GM21619 (cell line): ENCODE measurements at regions not wholly inside any gene's neighbourhood (a gene's known extent, or its start where the extent isn't known, plus 50 kb on each side); places are given as distances from the start of the nearest gene placed in this dataset.
"Not testable (repeated sequence)": the region's sequence is repeated elsewhere in the genome, so short reads cannot be mapped to it uniquely, and the experiment has no call there.

ENCODE experiments used
- ATAC-seq: cut with Tn5 transposase; IDR thresholded peaks from one replicate; pipeline ENCODE4 v1.9.1; 2021; ENCODE audit not compliant: unreplicated experiment

DNA sequence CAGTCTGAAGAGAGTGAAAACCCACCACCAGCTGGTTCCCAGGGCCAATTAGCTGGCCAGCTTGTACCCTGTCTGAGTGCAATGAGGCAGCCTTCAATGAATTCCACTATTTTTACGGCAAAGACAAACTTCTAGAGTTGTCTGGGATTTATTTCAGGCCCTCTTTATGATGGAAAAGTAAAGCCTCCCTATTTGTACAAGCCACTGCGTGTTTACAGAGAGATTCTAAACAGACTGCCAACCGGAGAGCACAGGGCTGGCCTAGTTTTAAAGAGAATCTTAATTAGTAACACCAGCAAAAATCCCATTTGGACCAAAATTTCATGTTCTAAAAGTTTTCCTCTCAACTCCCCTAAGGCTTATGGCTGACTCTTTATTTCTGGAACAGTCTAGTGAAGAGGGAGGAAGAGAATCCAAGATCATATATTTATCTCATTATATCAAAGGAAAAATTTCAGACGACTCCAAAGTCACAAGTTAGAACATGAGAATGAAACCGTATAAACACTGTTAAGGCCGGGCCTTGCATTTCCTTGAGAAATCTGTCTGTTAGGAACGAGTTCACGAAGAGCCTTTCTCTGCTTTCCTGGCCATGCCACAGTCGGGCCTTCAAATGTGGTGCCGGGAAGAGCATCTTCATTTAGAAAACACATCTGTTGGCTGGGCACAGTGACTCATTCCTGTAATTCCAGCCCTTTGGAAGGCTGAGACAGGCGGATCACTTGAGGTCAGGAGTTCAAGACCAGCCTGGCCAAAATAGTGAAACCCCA, 724.6 kb upstream of the NRP1 start:
- no peak for ATAC-seq

DNA sequence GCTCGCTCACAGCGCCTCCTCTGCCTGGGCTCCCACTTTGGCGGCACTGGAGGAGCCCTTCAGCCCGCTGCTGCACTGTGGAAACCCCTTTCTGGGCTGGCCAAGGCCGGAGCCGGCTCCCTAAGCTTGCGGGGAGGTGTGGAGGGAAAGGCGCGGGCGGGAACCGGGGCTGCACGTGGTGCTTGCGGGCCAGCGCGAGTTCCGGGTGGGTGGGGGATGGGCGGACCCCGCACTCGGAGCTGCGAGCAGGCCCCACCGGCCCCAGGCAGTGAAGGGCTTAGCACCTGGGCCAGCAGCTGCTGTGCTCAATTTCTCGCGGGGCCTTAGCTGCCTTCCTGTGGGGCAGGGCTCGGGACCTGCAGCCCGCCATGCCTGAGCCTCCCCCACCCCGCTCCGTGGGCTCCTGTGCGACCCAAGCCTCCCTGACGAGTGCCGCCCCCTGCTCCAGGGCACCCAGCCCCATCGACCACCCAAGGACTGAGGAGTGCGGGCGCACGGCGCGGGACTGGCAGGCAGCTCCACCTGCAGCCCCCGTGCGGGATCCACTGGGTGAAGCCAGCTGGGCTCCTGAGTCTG, 721.0 kb upstream of the NRP1 start:
- not testable (repeated sequence) for ATAC-seq

DNA sequence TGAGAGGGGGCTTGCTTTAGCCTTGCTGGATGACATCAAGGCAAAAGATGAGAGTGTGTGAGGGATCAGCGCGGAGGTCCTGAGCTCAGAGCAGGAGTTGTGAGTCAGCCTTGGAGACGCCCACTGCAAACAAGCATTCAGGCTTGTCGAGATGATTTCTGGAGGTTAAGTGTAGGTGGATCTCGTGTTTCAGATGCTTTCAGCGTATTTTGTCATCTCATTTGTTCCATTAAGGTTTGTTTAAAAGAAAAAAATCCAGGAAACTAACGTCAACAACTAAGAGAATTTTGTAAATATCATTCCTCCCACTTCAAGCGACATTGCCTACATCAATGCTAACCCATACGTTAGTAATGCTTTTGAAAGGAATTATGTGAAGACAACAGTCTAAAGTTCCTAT, 715.4 kb upstream of the NRP1 start:
- no peak for ATAC-seq

DNA sequence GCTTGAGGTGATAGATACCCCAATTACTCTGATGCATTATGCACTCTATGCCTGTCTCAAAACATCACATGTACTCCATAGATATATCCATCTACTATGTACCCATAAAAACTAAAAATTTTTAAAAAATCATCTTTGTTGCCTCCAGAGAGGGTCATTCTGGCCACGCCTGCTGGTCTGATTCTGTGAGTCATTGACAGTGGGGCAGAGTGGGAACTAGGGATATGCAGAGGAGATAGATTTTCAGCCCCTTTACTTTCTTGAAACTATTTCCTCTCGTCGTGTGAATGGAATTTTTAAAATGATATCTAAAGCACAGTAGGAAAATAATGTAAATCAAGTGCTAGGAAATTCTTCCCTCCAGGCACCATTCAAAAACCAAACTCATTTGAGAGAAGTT, 715.0 kb upstream of the NRP1 start:
- ATAC-seq, result no peak

DNA sequence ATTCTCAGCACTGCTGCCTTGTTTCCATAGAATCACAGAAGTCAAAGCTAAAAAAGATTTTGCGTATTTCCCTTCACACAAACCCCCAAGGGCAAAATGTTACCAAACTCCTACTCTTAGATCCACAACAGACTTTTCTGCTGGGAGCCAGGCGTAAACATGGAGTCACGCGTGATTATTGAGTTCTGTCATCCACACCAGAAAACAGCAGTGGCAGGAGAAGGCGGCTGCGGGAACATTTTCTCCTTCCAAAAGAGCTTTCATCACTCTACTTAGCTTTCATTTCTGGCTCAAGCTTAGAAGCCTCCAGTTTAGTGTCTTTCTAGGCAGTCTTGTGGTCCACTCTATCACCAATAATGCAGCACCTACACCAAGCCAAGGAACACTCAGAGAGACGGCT, 712.9 kb upstream of the NRP1 start:
- no peak for ATAC-seq

DNA sequence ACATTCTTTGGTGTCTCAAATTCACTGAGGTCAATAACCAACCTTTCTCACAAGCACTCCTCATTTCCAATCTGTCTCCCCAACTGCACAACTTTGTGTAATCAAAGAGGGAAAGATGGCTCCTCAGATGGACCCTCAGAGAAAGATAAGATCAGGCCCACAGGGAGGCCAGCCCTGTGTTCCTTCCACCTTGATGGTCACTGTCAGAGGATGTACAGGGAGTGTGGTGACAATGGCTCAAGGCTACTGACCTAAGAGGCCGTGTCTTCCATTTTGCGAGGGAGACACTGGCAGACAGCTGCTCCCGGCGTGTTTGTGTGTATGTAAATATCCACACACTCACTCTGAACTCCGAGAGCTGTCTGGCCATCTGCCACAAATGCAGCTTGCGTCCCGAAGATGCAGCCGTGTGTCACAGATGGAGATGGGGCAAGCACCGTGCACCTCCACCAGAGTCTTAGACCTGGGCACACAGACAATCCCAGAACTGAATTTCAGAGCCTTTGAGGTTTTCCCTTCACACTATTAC, 712.1 kb upstream of the NRP1 start:
- no peak for ATAC-seq

DNA sequence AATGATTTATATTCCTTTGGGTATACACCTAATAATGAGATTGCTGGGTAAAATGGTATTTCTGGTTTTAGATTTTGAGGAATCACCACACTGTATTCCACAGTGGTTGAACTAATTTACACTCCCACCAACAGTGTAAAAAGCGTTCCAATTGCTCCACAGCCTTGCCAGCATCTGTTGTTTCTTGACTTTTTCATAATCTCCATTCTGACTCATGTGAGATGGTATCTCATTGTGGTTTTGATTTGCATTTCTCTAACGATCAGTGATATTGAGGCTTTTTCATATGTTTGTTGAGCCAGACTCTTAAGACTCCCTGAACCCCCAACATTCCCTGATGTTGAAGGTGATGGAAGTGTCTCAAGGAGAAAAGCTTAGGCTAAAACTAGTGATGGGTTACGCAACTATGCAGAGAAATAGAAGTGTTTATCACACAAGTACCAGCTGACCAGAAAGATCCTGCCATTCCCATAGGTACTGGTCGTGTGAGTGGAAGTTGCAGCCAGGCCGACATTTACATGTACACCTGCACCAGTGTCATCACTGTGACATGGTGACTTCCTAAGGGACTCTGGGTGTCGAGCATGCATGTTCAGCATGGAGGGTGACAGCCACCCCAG, 711.2 kb upstream of the NRP1 start:
- ATAC-seq, result no peak

DNA sequence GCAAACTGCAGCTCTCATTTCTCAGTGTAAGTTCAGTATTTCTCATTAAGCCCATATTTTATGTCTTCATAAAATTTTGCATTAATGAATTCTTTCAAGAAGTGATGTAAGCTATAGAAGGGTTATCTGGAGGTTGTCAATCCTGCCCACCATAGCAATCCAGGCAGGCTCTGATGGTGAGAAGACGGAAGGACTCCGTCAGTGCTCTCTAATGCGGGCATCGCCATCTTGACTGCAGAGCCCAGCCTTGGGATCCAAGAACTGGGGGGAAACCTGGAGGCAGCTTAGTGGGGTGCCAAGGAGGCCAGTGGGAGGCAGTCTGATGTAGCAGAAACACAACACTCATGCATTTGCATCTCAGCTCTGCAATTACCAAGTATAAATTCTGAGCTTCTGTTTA, 707.4 kb upstream of the NRP1 start:
- ATAC-seq, result no peak

DNA sequence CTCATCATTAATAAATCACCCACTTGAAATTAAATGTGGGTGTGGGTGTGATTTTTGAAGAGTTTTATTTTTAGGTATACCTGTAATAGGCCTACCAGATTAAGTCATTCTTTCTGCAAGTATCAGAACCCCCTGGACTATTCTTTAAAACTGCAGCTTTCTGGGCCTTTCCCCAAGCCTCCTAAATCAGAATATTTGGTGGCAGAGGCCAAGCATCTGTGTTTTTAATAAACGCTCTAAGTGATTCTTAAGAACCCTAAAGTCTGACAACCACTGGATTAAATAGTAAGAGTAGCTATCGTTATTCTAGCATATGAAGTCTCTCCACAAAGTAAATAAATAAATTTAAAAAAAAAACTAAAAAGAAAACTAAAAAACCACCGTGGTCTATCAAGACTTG, 703.0 kb upstream of the NRP1 start:
- ATAC-seq, result no peak

DNA sequence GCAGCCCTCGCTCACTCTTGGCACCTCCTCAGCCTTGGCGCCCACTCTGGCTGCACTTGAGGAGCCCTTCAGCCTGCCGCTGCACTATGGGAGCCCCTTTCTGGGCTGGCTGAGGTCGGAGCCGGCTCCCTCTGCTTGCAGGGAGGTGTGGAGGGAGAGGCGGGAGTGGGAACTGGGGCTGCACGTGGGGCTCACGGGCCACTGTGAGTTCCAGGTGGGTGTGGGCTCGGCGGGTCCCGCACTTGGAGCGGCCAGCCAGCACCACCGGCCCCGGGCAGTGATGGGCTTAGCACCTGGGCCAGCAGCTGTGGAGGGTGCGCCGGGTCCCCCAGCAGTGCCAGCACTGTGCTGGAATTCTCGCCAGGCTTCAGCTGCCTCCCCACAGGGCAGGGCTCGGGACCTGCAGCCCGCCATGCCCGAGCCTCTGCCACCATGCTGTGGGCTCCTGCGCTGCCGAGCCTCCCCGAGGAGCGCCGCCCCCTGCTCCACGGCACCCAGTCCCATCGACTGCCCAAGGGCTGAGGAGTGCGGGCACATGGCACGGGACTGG, 700.8 kb upstream of the NRP1 start:
- ATAC-seq, result not testable (repeated sequence)

DNA sequence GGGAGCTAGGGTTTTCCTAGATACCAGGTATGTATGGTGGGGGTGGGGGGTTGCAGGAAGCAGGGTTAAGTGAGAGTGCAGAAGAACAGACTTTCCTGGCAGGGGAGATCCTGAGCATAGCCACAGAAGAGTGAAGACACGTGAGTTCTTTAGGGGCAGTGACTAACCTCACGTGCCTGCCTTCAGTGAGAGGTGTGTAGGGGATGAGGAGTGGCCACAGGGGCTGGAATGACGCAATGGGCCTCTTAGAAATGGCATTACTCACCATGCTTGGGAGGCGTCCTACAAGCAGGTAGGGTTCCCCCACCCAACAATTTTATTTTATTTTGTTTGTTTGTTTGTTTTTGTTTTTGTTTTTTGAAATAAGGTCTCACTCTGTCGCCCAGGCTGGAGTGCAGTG, 698.6 kb upstream of the NRP1 start:
- ATAC-seq, result no peak

DNA sequence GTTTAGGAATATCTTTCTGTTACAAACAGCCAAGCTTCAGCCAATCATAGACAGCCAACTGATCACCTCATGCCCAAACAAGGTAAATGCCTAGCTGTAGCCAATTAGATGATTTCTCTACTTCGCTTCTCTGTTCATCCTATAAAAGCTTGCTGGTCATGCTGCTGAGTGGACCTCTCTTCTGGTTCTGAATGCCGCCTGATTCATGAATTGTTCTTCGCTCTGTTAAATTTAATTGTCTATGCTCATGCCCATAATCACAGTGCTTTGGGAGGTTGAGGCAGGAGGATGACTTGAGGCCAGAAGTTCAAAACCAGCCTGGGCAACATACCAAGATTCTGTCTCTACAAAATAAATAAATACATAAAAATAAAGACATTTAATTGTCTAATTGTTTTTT, 698.1 kb upstream of the NRP1 start:
- ATAC-seq, result no peak

DNA sequence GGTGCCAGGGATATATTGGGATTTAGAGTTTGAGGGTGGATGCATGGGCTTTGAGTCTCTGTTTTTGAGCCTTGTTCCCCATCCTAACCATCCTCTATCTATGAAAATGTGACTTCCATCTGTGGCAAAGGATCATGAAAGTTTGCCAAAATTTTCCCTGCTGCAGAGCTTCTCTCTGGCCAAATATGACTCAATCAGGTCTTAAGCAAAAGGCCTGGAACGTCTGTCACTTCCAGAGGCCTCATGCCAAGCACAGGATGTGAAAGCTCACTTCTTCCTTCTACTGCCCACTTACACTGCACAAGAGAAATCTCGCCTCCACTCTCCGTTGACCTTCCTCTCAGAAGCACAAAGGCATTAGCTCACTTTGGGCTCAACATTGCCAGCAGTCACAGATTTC, 696.9 kb upstream of the NRP1 start:
- ATAC-seq, result no peak

DNA sequence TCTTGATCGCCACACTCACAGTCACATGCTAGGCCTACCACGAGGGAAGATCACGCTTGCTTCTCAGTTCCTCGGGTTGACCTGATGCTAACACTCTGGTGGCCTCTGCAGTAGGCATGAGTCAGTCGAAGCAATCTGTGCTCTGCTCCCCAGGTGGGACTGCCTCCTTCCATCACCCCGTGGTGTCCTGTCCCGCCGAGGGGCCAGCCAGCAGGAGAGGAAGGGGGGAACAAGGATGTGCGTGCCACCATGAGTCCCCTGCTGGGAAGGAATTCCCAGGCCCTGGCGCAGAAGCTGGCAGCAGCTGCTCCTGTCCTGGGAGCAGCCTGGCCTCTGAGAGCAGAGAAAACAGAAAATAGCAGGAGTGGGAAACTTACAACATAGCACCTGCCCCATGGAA, 695.0 kb upstream of the NRP1 start:
- ATAC-seq, result no peak

DNA sequence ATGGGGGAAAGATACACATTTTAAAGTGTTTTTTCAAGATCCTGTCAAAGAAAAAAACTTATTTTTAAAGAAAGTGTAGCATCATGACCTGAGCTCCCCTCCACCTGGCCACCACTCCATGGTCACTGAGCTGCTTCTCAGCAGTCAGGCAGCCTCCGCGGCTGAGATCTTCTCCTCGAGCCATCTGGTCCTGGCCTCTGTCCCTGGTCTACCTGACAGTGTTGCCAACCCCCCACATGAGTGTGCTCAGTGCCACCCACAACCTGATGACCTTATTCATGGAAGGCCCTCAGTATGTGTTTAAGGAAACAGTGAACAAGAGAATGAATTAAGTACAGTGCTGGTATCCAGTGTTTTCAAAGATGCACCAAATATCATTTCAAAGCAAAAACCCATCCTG, 694.5 kb upstream of the NRP1 start:
- ATAC-seq, result no peak

DNA sequence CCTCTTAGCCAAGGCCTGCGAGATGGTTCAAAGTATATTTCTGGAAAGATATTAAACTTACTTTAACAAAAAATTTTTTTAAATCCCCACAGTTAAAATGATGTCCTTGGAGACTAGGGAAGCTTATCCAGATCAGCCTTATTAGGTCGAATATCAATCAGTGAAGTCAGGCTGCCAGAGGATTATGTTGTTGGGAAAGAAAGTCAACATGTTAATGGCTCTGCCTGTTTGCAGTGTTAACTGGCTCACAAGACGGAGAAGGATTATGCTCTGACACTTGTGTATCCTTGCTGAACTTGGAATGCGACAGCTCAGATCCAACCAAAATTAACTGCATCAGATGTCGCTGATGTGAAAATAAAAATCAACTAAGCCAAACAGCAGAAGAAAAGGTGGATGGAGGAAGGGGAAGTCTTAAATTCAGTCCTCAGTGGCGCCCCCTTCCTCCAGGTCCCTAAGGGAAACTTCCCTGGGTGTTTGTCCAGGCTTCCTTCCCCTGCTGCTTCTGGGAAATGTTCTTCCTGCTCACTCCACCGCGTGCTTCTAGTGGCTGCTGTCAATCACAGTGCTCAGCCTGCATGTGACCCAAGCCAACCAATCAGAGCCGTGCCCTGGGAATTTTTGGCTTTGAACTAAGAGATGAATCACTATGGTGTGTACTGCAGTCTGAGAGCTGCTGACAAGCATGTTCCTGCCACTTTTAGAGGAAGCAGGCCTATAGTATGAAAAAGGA, 690.4 kb upstream of the NRP1 start:
- ATAC-seq, result no peak

DNA sequence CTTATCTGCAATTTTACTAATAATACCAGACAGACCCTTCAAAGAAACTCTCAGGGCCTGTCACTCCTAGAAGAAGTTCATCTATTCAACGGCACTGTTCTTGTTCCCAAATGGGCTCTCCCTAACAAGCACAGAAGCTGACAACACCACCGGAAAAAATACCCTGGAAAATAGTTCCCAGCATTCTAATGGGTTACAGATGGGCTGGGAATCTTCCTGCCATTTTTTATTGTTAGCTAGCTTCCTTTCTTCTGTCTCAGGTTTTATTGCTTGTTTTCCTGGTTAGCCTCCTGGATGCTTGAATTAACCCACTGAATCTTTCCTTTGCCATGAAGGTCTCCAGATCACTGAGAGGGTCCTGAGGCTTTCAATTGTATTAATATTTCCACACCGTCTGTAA, 689.8 kb upstream of the NRP1 start:
- ATAC-seq, result no peak

DNA sequence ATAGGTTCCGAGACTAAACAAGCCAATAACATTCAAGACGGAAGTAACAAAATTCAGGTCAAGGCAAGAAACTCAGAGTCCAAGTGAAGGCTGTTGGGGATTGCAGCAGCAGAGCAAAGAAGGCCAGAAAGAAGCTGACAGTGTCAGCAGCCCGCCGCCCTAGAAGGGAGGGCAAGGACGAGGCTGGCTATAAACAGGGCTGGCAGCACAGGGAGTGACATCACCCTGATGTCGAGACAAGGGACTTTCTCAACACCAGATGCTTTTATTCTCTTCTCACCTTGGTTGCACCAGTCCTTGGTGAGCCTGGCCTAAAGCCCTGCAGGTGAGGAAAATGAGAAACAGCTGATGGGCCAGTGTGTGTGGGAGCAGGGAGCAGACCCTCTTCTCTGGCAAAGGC, 687.7 kb upstream of the NRP1 start:
- no peak for ATAC-seq

DNA sequence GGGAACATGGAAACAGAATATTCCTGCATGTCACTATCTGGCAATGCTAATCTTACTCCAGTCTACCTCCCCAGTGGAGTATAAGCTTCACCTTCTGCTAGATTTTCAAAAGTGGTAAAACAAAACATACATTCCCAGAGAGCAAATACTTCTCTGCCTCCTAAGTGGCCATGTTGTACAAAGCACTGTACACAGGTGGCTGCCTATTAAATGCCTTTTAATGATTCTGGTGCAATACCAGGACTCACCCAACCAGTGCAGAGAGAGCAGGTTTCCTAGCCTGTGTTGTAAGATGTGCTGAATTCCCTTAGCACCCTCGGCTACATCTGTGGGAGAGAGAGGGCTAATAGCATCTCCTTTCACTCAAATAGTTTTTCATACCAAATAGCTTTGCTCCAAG, 684.3 kb upstream of the NRP1 start:
- no peak for ATAC-seq

DNA sequence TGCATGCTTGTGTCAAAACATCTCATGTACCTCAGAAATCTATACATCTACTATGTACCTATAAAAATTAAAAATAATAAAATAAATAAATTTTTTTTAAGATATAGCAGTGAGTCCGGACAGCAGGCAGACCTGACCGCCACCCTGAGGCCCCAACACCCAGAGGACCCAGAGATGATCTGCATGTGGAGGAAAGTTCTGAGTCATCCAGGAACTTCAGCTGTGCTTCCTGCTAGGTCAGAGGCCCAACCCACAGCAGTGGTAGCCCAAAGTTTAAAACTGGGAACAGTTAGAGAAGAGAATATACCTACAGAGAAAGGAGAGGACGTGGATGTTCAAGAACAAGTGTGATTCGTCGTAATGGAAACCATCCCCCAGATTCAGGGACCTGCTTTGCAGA, 683.7 kb upstream of the NRP1 start:
- no peak for ATAC-seq

DNA sequence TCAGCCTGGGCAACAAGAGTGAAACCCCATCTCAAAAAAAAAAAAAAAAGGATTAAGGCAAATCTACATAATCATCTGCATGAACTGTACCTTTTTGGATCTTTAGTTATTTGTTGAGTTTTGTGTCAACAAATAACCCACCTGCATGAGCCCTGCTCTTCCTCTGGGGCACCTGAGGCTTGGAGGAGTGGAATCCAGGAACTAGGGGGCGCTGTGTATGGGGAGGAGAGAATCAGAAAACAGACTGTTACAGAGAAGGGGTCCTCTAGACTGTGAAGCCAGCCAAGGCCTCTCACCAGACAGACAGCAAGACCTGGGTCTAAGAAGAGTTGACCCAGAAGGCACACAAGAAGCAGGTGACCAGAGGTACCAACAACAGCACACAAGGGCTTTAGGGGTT, 682.8 kb upstream of the NRP1 start:
- ATAC-seq, result no peak
